Kasumi-1 (cell line): ENCODE measurements at regions not wholly inside any gene's neighbourhood (a gene's known extent, or its start where the extent isn't known, plus 50 kb on each side); places are given as distances from the start of the nearest gene placed in this dataset.

Source experiments
- DNase-seq, 2 experiments: peaks; one replicate each; lab custom pipeline; 2025; lab: John Stamatoyannopoulos, UW

DNA sequence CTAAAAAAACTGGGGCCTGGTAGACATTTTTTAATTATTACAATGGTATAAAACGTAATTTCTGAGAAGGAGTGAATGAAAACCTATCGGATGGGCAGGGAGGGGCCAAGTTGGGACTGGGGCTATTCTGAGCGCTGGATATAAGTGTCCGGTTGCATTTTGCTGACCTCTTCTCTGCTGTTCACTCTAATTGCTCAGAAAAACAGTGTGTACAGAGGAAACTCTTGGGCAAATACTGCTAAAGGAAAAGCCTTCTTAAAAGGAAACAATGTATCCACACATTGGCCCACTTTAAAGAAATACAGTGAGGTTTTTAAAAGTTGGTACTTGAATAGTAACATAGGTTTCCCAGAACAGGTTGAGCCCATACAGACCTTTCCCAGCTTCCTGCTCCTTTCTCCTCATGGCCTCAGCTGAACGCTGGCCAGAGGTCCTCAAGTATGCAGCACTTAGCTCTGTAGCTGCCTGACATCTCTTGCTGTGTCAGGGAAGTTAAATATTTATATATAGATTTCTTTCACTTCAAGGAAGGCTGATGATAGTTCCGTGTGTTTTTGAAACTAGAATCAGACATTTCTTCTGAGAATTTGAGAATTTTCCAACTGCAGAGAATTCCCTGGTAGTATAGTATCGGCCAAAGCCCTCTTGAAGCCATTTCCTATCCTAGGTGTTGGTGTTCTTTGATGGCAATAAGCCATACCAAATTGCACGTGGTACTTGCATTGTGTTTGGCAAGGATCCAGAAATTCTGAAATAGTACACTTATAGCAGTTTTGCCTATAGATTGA is 97.1 kb upstream of the SLC4A4 start:
- no peak for DNase-seq

DNA sequence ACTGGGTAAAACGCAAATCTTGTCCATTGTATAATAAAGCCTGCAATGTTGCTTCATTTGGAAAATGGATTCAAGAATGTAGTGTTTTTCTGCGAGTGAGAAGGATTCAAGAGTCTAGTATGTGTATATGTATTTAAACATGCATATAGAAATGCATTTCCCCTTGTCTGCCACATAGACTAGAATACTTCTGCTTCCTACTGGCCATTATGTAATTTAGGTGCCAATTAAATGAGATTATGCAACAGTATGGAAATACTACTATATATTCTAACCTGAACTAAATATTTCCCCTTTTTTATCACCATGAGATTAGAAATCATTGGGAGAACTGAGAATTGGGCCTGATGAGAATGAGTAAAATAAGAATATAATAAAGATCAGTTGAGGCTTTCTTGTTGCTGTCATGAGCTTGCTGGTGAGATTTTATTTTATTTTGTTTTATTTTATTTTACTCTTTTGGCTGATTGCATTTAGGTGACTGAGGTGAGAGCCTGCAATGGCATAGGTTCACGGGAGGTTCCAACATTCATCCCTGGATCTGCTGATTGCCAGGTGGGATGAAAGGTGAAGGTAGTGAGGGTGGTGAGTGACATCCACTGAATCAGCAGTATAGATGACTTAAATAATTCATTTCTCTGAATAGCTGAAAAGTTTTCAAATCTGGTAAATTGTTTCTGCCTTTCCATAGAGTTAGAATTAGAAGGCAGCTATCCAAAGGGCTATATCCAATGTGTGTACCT is 95.6 kb upstream of the SLC4A4 start:
- DNase-seq = peak in 1 of 2 experiments; percentile 11

DNA sequence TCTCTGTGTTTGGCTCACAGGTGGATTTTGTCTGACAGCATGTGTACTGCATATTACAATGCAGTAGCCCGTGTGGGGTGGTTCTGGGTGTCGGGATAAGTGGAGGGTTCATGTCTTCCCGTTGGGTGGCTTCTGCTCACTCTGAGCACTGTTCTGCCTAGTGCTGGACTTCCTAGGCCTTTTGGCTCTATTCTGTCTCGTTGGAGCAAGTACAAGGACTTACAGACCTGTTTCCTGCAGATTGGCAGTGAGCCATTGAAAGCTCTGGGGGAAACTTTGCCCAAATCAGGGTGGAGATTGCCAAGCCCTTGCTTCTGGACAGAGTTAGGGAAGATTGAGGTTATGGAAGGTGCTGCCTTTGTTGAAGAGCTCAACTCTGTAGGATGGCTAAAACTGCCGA is 91.1 kb upstream of the SLC4A4 start:
- DNase-seq = no peak

DNA sequence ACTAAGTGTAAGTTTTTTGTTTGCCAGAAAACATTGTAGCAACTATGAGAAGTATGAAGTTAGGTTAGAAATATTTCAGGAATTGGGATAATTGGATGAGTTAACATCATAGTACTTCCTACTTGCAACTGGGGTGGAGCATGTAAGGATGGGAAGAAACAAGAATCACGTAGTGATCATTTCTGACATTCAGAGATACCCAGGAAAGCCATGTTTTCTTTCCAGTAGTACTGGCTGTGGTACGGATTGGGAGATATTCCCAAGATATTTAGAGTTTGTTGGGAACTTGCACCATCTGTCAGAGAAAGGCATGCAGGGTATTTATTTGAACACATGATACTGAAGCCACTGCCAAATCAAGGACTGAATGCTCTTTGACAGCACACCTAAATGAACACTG is 87.6 kb upstream of the SLC4A4 start:
- no peak for DNase-seq

DNA sequence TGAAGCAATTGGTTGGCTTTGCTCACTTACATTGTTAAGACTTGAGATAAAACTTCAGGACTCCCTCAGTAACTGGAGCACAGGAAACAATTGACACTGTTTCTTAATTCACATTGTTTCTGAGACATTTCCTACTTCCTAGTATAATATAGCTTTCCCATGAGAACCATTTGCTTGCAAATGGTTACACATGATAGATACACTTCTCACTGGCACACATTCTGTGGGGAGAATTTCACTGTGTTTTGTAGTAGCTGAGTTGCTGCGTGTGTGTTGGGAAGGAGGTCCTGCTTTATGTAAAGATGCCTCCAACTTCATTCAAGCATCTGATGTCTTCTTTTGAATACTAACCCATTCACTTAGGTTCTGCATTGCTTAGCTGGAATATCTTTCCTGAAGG is 85.3 kb upstream of the SLC4A4 start:
- DNase-seq = no peak

DNA sequence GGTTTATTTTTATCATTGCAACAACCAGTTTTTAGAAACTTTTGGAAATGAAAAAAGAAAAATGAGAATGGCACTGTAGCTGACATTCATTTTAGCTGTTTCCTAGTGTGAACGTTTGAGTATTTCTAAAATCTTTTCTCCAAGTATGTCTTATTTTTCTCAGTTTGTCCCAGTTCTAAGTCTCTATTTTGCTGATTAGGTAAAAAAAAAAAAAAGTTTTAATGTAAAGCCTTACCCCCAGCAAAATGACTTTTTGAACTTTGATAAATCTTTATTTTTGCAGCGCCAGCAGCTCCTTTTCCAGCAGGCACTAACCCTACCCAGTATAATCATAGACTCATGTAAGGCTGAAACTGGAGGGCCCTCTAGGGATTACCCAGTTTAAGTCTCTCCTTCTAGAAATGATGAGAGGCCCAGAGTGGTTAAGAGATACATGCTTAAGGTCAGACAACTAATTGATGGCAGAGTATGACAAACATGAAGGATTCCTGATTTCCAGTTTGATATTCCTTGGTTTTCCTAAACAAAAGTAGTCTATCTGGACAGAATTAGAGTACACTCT is 84.3 kb upstream of the SLC4A4 start:
- DNase-seq = no peak

DNA sequence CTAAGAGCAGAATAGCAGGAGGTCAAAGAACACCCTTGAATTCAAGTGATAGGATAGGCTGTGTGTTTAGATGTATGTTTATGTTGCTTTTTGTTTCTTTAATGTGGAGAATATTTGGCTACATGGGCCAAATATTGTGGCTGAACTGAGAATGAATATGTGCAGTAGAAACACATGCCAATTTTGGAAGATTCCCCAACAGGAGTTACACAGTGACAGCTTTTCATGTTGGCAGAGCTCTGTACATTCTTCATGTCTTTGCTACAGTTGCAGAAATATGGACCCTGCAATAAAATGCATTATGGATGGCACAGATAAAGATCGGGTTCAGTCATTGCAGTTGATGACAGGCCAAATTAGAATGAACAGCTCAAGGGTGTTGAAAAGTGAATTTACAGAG is 82.8 kb upstream of the SLC4A4 start:
- no peak for DNase-seq

DNA sequence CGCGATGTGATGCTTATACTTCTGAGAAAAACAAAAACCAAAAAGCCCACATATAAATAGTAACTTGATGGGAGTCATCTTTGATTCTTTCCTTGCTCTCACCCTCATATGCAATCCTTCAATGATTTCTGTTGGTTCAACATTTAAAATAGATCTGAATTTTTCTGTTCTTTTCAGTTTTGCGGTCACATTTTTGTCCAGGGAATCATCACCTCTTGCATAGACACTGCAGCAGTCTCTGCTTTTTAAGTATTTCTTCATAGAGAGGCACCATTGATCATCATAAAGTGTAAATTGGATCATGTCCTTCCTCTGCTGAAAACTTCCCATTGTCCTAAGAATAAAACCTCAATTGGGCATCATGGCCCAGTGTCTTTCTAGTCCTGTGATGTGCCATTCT is 81.1 kb upstream of the SLC4A4 start:
- DNase-seq = no peak

DNA sequence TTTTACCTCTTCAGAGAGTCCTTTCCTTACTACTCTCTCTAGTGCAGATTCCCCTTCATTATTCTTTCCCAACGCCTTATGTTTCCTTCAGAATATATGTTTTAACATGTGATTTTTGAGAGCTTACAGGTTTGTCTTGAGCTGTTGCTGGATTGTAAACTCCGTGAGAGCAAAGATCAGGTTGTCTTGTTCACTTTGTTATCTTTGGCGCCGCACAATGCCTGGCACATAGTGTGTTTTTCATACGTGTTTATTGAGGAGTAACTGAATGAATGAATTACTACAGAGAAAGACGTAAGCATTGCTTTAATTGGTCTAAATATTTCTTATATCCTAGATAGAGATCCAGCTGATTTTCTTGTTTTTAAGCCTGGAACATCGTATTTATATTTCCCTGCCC is 80.5 kb upstream of the SLC4A4 start:
- no peak for DNase-seq

DNA sequence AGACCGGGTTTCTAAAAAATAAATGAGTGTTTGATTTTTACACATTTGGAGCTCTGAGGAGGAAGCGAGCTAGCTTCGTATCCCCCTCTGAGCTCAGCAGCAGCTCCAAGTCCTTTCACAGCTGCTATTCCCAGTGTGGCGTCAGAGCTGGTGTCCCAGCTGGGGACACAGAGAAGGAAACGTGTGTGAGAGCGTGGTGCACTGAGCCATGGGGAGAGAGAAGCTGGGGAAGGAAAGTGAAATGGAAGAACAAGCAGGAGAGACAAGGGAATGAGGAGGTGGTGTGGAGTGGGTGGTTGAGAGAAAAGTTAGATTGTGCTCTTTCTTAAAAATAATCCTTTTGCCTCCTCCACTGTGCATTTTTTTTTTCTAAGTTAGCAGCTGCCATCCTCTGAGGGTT is 79.5 kb upstream of the SLC4A4 start:
- DNase-seq = no peak

DNA sequence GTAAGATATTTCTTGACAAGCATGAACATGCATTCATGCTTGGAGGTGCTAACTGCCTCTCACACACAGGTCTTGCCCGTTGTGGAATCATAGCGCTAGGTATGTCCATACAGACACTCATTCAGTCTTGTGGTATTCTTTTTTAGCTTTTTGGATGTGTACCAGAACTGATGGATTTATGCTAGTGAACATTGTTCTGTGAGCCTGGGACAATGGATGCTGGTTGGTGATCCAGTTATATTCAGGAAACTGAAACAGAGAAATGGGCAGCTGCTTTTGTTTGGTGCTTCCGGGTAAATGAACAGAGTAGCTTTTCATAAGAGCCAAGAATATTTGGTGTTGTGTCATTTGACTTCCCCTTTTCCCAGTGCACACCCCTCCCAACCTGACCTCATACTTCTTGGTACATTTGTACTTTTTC is 78.9 kb upstream of the SLC4A4 start:
- peak; percentile 77 to 84 for DNase-seq

DNA sequence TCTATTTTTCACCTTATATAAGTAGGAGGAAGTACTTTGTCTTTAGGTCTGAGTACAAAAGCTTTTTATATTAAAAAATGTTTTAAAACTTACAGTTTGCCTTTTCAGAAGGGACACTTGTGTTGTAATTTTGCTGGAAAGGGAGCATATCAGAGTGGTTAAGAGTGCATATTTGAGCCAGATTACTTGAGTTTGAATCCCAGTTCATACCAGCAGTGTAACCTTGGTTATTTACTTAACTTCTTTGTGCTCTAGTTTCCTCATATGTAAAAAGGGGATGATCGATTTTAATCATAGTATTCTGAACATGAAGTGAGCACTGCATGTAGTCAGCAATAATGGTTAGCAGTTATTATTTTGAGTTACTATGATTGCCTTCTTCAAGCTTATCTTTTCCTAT is 78.3 kb upstream of the SLC4A4 start:
- DNase-seq = no peak

DNA sequence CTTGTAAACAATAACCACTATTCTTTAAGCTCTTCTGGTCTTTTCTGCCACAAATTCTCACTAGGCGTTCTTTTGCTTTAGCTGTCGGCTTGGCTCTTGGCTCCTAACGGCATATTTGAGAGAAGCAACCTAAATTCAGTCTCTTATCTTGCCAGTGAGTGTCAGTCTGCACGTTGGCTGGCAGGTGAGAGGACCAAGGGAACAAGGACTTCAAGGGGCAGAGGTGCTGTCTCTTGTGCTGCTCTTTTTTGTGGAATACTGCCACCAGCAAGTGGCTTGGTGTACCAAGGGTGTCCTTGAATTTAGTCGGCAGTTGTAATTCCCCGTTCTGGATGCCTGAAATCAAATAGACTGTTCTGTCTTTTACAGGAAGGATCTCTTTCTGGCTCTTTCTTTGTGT is 77.8 kb upstream of the SLC4A4 start:
- no peak for DNase-seq

DNA sequence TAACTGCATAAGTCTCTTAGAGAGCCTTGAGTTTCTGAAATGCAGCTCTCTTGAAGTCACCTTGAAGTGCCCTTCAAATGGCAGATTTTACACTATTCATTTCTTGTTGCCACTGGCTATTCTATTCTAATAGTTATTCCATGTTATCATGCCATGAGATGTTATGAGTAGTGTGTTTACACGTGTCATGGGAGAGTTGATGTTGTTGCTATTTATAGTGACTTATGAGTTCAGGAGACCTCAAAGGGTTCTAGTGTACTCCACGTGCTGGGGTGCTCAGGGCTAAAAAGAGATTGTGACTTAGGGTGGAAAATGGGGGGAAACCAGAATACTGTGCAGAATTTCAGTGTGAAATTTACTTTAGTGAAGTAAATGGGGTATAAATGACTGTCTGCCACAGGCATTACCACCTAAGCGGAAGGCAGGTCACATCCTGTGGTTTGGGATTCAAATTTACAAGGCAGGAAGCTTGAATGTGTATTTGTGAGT is 77.1 kb upstream of the SLC4A4 start:
- no peak for DNase-seq

DNA sequence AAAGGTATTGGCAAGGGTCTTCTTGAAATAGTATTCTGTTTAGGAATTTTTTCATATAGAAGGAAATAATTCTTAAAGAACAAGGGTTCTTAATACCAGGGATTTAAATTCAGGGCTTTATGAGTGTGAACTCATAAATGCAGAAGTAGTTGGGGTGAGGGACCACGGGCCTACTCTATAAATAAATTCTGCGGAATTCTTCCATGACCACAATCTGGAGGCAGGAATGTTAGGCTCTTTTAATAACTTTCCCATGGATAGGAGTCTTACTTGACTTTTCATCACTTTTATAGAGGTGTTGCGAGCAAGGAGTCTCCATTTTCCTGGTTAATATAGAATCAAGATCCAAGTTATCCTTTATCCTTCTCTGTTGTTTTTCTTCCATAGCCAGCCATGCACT is 76.7 kb upstream of the SLC4A4 start:
- DNase-seq = no peak

DNA sequence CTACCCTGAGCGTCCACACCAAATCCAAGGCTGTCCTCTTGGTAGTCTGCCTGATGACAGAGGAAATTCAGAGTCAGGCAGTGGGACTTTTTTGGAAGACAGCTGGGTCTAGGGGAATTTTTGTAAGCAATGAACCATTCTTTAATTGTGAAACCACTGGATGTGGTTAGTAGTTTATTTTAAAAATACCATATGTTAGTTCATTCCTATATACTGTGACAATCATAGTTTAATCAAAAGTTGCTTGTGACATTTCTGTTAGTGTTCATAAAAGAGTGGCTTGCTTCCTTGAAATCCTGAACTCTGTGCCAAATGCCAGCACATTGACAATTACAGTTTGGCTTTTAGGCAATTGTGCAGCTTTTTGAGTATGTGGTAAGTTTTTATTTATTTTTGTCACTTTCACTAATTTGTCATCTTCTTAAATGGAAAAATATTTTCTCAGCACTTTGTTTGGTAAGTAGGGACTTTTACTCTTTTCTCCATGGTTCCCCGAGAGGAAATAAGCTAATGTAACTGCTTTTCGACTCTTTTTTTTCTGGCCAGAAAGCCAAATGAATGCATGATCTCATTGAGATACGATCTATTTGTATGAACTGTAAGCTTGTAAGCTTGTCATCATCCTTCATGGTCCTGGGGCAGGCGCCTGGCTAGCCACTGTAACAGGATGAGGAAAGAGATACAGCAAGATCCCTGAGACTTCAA is 72.6 kb upstream of the SLC4A4 start:
- DNase-seq = no peak

DNA sequence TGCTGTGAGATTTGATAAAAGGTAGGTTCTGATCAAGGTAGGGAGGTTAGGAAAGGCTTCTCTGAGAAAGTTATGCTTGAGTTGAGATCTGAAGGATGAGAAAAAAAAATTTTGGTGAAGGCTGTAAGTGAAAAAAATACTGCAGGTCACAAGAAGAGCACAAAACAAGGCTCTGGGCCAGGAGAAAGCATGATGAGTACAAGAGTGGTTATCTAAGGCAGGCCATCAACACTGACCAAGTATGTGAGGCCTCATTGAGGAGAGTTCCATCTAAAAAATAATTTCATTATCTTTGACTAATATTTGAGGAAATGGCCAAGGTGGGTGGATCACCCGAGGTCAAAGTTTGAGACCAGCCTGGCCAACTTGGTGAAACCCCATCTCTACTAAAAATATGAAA is 71.6 kb upstream of the SLC4A4 start:
- DNase-seq = no peak

DNA sequence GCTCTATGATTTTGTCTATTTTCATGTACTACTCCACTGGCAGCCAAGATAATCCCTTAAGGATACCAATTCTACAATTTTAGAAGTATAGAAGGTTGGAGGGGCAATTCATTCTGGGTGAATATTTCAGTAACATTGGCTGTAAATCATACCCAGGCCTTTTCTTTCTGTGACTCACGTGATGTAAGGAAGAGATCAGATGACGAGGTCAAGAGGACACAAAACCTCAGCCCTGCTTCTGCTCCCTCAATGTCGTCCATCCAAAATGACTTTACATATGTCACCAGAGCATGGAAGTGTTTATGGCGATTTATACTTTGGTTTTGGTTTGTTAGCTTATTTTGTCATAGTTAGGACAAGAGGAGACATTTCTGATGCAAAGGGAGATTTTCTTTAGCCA is 70.7 kb upstream of the SLC4A4 start:
- no peak for DNase-seq

DNA sequence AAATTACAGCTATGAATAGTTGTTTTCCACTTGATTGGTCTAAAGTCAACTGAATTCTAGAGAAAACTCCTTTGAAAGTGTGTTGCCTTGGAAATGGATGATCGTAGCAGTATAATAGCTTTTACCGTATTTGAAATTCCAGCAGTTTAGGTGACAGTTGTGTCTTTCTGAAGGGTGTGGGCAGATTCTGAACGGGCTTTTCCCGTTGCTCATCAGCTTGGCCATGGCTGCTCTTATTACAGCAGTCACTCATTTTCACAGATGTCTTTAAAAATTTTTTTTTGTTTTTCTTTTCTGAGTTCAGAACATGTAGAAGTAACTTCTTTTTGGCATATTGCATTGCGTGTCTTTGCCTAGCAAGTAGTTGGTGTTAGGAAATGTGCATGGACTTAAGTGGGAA is 69.6 kb upstream of the SLC4A4 start:
- no peak for DNase-seq

DNA sequence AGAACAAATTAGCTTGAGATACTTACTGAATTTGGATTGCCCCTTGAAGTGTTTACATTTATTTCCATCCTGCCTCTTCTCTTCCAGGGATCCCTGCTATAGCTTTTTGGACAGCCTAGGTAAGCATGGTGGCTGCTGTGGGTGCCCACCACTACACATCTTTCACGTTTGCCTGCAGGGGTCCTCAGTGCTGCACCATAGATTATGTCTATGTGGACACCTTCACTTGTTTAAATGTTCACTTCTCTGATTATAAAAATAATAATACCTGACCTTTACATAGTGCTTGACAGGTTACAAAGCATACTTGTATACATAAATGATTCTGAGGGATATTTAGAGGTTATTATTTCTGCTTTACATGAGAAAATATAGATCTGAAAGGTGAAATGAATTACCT is 67.9 kb upstream of the SLC4A4 start:
- DNase-seq = peak; percentile 9 to 24

DNA sequence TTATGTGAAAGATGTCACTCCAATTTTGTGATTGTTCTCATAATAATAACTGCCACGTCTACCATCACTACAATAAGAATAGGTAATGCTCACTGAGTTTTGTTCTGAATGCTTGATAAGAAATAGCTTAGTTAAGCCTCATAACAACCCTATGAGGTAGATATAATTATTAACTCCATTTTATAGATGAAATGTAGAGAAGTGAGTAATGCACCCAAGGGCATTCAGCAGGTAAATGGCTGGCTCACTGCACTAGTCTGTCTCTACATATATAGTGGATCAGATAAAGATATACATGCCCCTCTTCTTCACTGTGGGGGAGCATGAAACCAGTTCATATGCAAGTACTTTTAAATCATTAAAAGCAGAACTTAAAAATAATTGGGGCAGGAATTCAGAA is 65.8 kb upstream of the SLC4A4 start:
- no peak for DNase-seq

DNA sequence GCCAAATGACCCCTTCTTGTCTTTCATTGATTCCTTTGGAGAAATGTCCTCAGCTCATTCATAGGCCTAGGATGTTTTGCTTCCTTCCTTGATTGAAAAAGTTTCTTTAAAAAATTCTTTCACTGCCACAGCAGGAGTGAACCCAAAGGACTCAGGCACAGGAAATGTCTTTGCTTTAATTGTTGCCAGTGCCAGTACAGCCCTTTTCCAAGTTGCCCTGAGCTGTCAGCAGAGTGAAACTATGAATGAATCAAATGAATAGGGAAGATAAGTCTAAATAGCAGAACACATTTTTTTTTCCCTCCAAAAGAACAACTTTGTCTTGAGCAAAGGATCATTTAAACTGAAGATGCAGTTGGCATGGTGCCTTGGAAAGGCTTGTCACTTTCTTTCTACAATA is 63.8 kb upstream of the SLC4A4 start:
- no peak for DNase-seq

DNA sequence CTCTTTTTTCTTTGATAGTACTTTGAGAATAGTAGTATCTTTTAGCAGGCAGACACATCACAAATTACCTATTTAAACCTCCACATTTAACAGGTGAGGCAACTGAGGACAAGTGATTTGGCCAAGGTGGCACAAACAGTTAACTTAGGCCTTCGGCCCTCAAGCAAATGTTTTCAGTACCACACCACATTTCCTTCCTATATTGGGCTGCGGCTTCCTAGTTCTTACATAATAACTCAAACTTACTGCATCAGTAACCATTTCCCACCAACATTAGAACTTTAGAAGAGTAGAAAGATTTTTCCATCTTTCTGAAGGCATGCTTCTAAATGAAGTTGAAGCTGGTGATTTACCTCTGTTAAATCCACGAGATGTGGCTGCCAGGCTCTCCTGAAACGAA is 63.2 kb upstream of the SLC4A4 start:
- peak; percentile 68 to 72 for DNase-seq
